ENCODE measurements at regions not wholly inside any gene's neighbourhood (a gene's known extent, or its start where the extent isn't known, plus 50 kb on each side); places are given as distances from the start of the nearest gene placed in this dataset.

- DNase-seq (ENCODE audit: low read depth, low spot score), result no peak
Observed at GRCh38 chr11:115080923-115081680, 402.8 kb downstream of the NXPE2 start.

GRCh38 chr11:115081972-115082371 is 403.6 kb downstream of the NXPE2 start:
- no peak for DNase-seq (ENCODE audit: low read depth, low spot score)

GRCh38 chr11:115083144-115083806 is 404.9 kb downstream of the NXPE2 start:
- no peak for DNase-seq (ENCODE audit: low read depth, low spot score)

GRCh38 chr11:115084231-115084630 is 405.9 kb downstream of the NXPE2 start:
- DNase-seq (ENCODE audit: low read depth, low spot score), result no peak

GRCh38 chr11:115085461-115086210 is 407.3 kb downstream of the NXPE2 start:
- no peak for DNase-seq (ENCODE audit: low read depth, low spot score)

GRCh38 chr11:115087791-115088190 is 409.5 kb downstream of the NXPE2 start:
- DNase-seq (ENCODE audit: low read depth, low spot score), result no peak

- DNase-seq (ENCODE audit: low read depth, low spot score), result no peak
Observed at GRCh38 chr11:115092516-115092915, 411.7 kb downstream of the CADM1 start.

- DNase-seq (ENCODE audit: low read depth, low spot score), result no peak
Observed at GRCh38 chr11:115097796-115098408, 406.3 kb downstream of the CADM1 start.

- DNase-seq (ENCODE audit: low read depth, low spot score), result no peak
Observed at GRCh38 chr11:115100706-115101105, 403.5 kb downstream of the CADM1 start.

- DNase-seq (ENCODE audit: low read depth, low spot score), result no peak
Observed at GRCh38 chr11:115103921-115104320, 400.3 kb downstream of the CADM1 start.

GRCh38 chr11:115104851-115105453 is 399.3 kb downstream of the CADM1 start:
- no peak for DNase-seq (ENCODE audit: low read depth, low spot score)

- DNase-seq (ENCODE audit: low read depth, low spot score), result no peak
Observed at GRCh38 chr11:115111066-115111465, 393.1 kb downstream of the CADM1 start.

GRCh38 chr11:115112754-115113153 is 391.5 kb downstream of the CADM1 start:
- no peak for DNase-seq (ENCODE audit: low read depth, low spot score)

GRCh38 chr11:115117956-115118493 is 386.2 kb downstream of the CADM1 start:
- no peak for DNase-seq (ENCODE audit: low read depth, low spot score)

- no peak for DNase-seq (ENCODE audit: low read depth, low spot score)
Observed at GRCh38 chr11:115119146-115119545, 385.1 kb downstream of the CADM1 start.
